GM23338 (cell line): ENCODE measurements at regions not wholly inside any gene's neighbourhood (a gene's known extent, or its start where the extent isn't known, plus 50 kb on each side); places are given as distances from the start of the nearest gene placed in this dataset.

Experiments used
- ATAC-seq: fragments of 200-7000 bp; cut with Tn5 transposase; 3 replicates; pipeline ENCODE4 v1.9.1; 2020
- DNase-seq: peaks from one replicate; pipeline ENCODE4 v3.0.0-alpha.2; 2015; ENCODE audit warnings: low spot score
- H2AFZ ChIP-seq: fragments of 200-600 bp; sonication (generic); 2 replicates; pipeline ENCODE4 v1.8.0; 2016; ENCODE audit warnings: antibody characterized with exemption, mild to moderate bottlenecking, moderate library complexity
- H3F3A ChIP-seq: fragments of 200-600 bp; sonication (generic); replicated peaks from 2 replicates; pipeline ENCODE4 v1.8.0; 2017; ENCODE audit warnings: antibody characterized with exemption, mixed run types, low read depth
- H3K27ac ChIP-seq: fragments of 200-600 bp; sonication (generic); 2 replicates; pipeline ENCODE4 v1.6.1; 2016; ENCODE audit warnings: low read depth
- H3K27me3 ChIP-seq: fragments of 200-600 bp; sonication (generic); 2 replicates; pipeline ENCODE4 v1.8.0; 2016; ENCODE audit warnings: mild to moderate bottlenecking, mixed run types, moderate library complexity; ENCODE audit not compliant: insufficient read depth
- H3K36me3 ChIP-seq: fragments of 200-600 bp; sonication (generic); 2 replicates; pipeline ENCODE4 v1.8.0; 2016; ENCODE audit warnings: mild to moderate bottlenecking; ENCODE audit not compliant: insufficient read depth
- H3K4me1 ChIP-seq: fragments of 200-600 bp; sonication (generic); 2 replicates; pipeline ENCODE4 v1.8.0; 2016; ENCODE audit warnings: mild to moderate bottlenecking, moderate library complexity; ENCODE audit not compliant: insufficient read depth
- H3K4me2 ChIP-seq: fragments of 200-600 bp; sonication (generic); 2 replicates; pipeline ENCODE4 v1.7.1; 2017; ENCODE audit warnings: mixed run types
- H3K4me3 ChIP-seq: fragments of 200-600 bp; sonication (generic); 2 replicates; pipeline ENCODE4 v1.6.1; 2016; ENCODE audit warnings: mixed run types
- H3K79me2 ChIP-seq: fragments of 200-600 bp; sonication (generic); replicated peaks from 2 replicates; pipeline ENCODE4 v1.8.0; 2017; ENCODE audit warnings: mild to moderate bottlenecking; ENCODE audit not compliant: insufficient read depth
- H3K9me2 ChIP-seq: fragments of 200-600 bp; sonication (generic); 2 replicates; pipeline ENCODE4 v1.8.0; 2017; ENCODE audit not compliant: insufficient read depth
- H4K20me1 ChIP-seq: fragments of 200-600 bp; sonication (generic); replicated peaks from 2 replicates; pipeline ENCODE4 v1.8.0; 2017; ENCODE audit warnings: mild to moderate bottlenecking; ENCODE audit not compliant: insufficient read depth
- H3K27ac Mint-ChIP-seq: 2 replicates; pipeline ENCODE4 v1.8.0; 2020; ENCODE audit warnings: inconsistent platforms, mild to moderate bottlenecking, moderate library complexity, mixed read lengths
- H3K27me3 Mint-ChIP-seq: 3 replicates; pipeline ENCODE4 v1.8.0; 2022; ENCODE audit warnings: low read depth, mild to moderate bottlenecking, moderate library complexity, mixed read lengths, inconsistent platforms; ENCODE audit not compliant: insufficient read depth, poor library complexity
- H3K36me3 Mint-ChIP-seq: 3 replicates; pipeline ENCODE4 v1.8.0; 2021; ENCODE audit warnings: low read depth, mild to moderate bottlenecking, inconsistent platforms, moderate library complexity, mixed read lengths
- H3K4me1 Mint-ChIP-seq: 3 replicates; pipeline ENCODE4 v1.8.0; 2020; ENCODE audit warnings: mild to moderate bottlenecking, inconsistent platforms, mixed read lengths
- H3K4me3 Mint-ChIP-seq: 3 replicates; pipeline ENCODE4 v1.8.0; 2021; ENCODE audit warnings: moderate library complexity, mild to moderate bottlenecking, inconsistent platforms, mixed read lengths
- H3K9me3 Mint-ChIP-seq: 3 replicates; pipeline ENCODE4 v1.8.0; 2020; ENCODE audit warnings: moderate library complexity, mild to moderate bottlenecking, inconsistent platforms, mixed read lengths
- CREB1 ChIP-seq: fragments of 250-450 bp; sonication (Bioruptor Pico); IDR thresholded peaks from 2 replicates; pipeline ENCODE4 v1.5.0; 2020; ENCODE audit warnings: low read depth, mild to moderate bottlenecking, moderate library complexity
- EZH2 ChIP-seq: fragments of 200-600 bp; sonication (generic); IDR thresholded peaks from one replicate; pipeline ENCODE4 v1.8.0; 2017; ENCODE audit warnings: antibody characterized with exemption, mild to moderate bottlenecking, low read depth; ENCODE audit not compliant: unreplicated experiment
- EZH2phosphoT487 ChIP-seq: fragments of 200-600 bp; sonication (generic); IDR thresholded peaks from one replicate; pipeline ENCODE4 v1.8.1; 2018; ENCODE audit warnings: antibody characterized with exemption; ENCODE audit not compliant: unreplicated experiment
- JUNB ChIP-seq: IDR thresholded peaks from one replicate; pipeline ENCODE4 v1.6.1; 2016; ENCODE audit warnings: antibody characterized with exemption; ENCODE audit not compliant: unreplicated experiment
- NANOG ChIP-seq: IDR thresholded peaks from 2 replicates; pipeline ENCODE4 v1.6.1; 2016; ENCODE audit warnings: antibody characterized with exemption, borderline replicate concordance
- POLR2AphosphoS5 ChIP-seq: IDR thresholded peaks from 2 replicates; pipeline ENCODE4 v1.6.1; 2016; ENCODE audit warnings: antibody characterized with exemption, low read depth
- STAT1 ChIP-seq: IDR thresholded peaks from one replicate; pipeline ENCODE4 v1.6.1; 2016; ENCODE audit warnings: antibody characterized with exemption; ENCODE audit not compliant: unreplicated experiment
- ZNF114 ChIP-seq: fragments of 250-450 bp; sonication (Bioruptor Pico); IDR thresholded peaks from 2 replicates; pipeline ENCODE4 v1.5.0; 2020; ENCODE audit warnings: mild to moderate bottlenecking, moderate library complexity
- ZNF331 ChIP-seq: fragments of 250-450 bp; sonication (Bioruptor Pico); IDR thresholded peaks from 2 replicates; pipeline ENCODE4 v1.5.0; 2020; ENCODE audit warnings: low read depth, mild to moderate bottlenecking, moderate library complexity
- TF ChIP-seq, protein P1 (sequence below): IDR thresholded peaks from 2 replicates; pipeline ENCODE4 v1.6.1; 2016; ENCODE audit warnings: antibody characterized with exemption
- TF ChIP-seq, protein P2 (sequence below): IDR thresholded peaks from one replicate; pipeline ENCODE4 v1.6.1; 2018; ENCODE audit warnings: antibody characterized with exemption; ENCODE audit not compliant: unreplicated experiment
- TF ChIP-seq, protein P3 (sequence below), 2 experiments: fragments of 200-600 bp in 1 of 2; sonication (generic) in 1 of 2; conservative IDR thresholded peaks; 2 replicates each; pipeline versions ENCODE4 v1.5.1 to v1.6.1; 2016 to 2017; ENCODE audit warnings: antibody characterized with exemption in 2 of 2, low read depth in 2 of 2, mild to moderate bottlenecking in 2 of 2, moderate library complexity in 1 of 2
- TF ChIP-seq, protein P4 (sequence below): fragments of 250-450 bp; sonication (Bioruptor Pico); IDR thresholded peaks from 2 replicates; pipeline ENCODE4 v1.5.0; 2020; ENCODE audit warnings: mild to moderate bottlenecking, moderate library complexity

DNA sequence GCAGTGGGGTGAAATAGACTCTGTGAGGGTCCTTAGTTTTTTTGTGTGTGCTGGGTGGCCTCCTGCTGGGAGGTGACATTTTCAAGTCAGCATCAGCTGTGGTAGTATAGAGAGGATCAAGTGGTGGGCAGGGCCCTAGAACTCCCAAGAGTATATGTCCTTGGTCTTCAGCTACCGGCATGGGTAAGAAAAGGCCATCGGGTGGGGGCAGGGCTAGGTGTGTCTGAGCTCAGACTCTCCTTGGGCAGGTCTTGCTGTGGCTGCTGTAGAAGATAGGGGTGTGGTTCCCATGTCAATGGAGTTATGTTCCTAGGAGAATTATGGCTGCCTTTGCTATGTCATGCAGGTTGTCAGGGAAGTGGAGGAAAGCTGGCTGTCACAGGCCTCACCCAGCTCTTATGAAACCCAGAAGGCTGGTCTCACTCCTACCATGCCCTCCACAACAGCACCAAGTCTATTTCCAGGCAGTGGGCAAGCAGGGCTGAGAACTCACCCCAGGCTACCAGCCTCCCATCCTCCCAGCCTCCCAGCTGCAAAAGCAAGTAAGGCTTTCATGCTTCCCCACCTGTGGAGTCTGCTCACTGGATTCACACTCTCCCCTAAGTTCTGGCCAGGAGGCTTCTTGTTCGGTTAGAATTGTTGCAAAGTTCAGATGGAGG lies 130.6 kb upstream of the SOX1 start (continued):
- no peak for TF ChIP-seq STAT1
- TF ChIP-seq, protein P1, sequence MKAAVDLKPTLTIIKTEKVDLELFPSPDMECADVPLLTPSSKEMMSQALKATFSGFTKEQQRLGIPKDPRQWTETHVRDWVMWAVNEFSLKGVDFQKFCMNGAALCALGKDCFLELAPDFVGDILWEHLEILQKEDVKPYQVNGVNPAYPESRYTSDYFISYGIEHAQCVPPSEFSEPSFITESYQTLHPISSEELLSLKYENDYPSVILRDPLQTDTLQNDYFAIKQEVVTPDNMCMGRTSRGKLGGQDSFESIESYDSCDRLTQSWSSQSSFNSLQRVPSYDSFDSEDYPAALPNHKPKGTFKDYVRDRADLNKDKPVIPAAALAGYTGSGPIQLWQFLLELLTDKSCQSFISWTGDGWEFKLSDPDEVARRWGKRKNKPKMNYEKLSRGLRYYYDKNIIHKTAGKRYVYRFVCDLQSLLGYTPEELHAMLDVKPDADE: no peak
- no peak for TF ChIP-seq JUNB
- no peak for TF ChIP-seq POLR2AphosphoS5
- TF ChIP-seq, protein P2, sequence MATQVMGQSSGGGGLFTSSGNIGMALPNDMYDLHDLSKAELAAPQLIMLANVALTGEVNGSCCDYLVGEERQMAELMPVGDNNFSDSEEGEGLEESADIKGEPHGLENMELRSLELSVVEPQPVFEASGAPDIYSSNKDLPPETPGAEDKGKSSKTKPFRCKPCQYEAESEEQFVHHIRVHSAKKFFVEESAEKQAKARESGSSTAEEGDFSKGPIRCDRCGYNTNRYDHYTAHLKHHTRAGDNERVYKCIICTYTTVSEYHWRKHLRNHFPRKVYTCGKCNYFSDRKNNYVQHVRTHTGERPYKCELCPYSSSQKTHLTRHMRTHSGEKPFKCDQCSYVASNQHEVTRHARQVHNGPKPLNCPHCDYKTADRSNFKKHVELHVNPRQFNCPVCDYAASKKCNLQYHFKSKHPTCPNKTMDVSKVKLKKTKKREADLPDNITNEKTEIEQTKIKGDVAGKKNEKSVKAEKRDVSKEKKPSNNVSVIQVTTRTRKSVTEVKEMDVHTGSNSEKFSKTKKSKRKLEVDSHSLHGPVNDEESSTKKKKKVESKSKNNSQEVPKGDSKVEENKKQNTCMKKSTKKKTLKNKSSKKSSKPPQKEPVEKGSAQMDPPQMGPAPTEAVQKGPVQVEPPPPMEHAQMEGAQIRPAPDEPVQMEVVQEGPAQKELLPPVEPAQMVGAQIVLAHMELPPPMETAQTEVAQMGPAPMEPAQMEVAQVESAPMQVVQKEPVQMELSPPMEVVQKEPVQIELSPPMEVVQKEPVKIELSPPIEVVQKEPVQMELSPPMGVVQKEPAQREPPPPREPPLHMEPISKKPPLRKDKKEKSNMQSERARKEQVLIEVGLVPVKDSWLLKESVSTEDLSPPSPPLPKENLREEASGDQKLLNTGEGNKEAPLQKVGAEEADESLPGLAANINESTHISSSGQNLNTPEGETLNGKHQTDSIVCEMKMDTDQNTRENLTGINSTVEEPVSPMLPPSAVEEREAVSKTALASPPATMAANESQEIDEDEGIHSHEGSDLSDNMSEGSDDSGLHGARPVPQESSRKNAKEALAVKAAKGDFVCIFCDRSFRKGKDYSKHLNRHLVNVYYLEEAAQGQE: no peak
- TF ChIP-seq, protein P3, sequence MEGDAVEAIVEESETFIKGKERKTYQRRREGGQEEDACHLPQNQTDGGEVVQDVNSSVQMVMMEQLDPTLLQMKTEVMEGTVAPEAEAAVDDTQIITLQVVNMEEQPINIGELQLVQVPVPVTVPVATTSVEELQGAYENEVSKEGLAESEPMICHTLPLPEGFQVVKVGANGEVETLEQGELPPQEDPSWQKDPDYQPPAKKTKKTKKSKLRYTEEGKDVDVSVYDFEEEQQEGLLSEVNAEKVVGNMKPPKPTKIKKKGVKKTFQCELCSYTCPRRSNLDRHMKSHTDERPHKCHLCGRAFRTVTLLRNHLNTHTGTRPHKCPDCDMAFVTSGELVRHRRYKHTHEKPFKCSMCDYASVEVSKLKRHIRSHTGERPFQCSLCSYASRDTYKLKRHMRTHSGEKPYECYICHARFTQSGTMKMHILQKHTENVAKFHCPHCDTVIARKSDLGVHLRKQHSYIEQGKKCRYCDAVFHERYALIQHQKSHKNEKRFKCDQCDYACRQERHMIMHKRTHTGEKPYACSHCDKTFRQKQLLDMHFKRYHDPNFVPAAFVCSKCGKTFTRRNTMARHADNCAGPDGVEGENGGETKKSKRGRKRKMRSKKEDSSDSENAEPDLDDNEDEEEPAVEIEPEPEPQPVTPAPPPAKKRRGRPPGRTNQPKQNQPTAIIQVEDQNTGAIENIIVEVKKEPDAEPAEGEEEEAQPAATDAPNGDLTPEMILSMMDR (conservative IDR thresholded peaks at IDR 0.05; ENCODE audit: low read depth in 2 of 2): no peak
- TF ChIP-seq EZH2phosphoT487: no peak
- TF ChIP-seq CREB1 (CRISPR knock-in tag): no peak
- no peak for TF ChIP-seq NANOG
- no peak for TF ChIP-seq ZNF331 (CRISPR knock-in tag)

DNA sequence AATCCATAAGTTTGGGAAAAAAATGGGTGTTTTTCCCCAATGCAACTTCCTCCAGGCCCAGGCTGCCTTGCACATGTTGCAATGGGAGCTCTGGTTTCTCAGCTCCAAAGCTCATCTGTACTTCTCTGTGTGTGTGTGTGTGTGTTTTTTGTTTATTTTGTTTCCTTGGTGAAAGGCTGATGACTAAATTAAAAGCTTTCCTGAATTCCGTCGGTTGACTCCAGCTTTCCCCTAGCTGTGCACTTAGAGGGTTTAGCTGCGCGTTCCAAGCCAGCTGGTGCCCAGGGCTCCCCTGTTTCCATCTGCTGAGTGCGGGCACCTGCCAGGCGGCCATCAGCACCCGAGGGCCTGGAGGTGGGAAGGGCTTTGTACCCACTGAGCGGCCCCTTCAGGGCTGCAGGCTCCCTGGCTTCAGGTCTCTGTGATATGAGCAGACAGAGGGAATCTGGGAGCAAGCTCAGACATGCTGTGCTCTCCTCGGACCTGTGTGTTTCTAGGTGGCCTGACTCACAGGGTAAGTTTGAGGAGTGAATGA lies 129.1 kb upstream of the SOX1 start:
- DNase-seq: no peak
- H3K27ac ChIP-seq: no peak overlapping the region
- Mint-ChIP-seq H3K27me3 (peaks cover 4% of the 10 kb centered on the region), H3K4me3 (no peak overlapping the region), H3K27ac (no peak overlapping the region), H3K4me1 (peaks cover 22% of the 10 kb centered on the region), H3K36me3 (no peaks in the 10 kb centered on the region), H3K9me3 (peaks cover 2% of the 10 kb centered on the region; the same call in 2 of the 3 replicates)
- peaks cover 3% of the 10 kb centered on the region; the same call in 1 of the 2 replicates for H3K4me1 ChIP-seq
- no peaks in the 10 kb centered on the region for H3K9me2 ChIP-seq
- no peaks in the 10 kb centered on the region for H3F3A ChIP-seq
- no peaks in the 10 kb centered on the region for H4K20me1 ChIP-seq
- no peaks in the 10 kb centered on the region for H3K27me3 ChIP-seq
- no peak overlapping the region; the same call in 1 of the 2 replicates for H2AFZ ChIP-seq
- H3K4me3 ChIP-seq: no peak overlapping the region
- H3K36me3 ChIP-seq: no peaks in the 10 kb centered on the region
- H3K79me2 ChIP-seq: no peaks in the 10 kb centered on the region
- no peak overlapping the region for H3K4me2 ChIP-seq
- no peak for ATAC-seq
- TF ChIP-seq NANOG (no peak), EZH2 (no peak), ZNF114 (CRISPR knock-in tag) (no peak), ZNF331 (CRISPR knock-in tag) (no peak)
- TF ChIP-seq, protein P4, sequence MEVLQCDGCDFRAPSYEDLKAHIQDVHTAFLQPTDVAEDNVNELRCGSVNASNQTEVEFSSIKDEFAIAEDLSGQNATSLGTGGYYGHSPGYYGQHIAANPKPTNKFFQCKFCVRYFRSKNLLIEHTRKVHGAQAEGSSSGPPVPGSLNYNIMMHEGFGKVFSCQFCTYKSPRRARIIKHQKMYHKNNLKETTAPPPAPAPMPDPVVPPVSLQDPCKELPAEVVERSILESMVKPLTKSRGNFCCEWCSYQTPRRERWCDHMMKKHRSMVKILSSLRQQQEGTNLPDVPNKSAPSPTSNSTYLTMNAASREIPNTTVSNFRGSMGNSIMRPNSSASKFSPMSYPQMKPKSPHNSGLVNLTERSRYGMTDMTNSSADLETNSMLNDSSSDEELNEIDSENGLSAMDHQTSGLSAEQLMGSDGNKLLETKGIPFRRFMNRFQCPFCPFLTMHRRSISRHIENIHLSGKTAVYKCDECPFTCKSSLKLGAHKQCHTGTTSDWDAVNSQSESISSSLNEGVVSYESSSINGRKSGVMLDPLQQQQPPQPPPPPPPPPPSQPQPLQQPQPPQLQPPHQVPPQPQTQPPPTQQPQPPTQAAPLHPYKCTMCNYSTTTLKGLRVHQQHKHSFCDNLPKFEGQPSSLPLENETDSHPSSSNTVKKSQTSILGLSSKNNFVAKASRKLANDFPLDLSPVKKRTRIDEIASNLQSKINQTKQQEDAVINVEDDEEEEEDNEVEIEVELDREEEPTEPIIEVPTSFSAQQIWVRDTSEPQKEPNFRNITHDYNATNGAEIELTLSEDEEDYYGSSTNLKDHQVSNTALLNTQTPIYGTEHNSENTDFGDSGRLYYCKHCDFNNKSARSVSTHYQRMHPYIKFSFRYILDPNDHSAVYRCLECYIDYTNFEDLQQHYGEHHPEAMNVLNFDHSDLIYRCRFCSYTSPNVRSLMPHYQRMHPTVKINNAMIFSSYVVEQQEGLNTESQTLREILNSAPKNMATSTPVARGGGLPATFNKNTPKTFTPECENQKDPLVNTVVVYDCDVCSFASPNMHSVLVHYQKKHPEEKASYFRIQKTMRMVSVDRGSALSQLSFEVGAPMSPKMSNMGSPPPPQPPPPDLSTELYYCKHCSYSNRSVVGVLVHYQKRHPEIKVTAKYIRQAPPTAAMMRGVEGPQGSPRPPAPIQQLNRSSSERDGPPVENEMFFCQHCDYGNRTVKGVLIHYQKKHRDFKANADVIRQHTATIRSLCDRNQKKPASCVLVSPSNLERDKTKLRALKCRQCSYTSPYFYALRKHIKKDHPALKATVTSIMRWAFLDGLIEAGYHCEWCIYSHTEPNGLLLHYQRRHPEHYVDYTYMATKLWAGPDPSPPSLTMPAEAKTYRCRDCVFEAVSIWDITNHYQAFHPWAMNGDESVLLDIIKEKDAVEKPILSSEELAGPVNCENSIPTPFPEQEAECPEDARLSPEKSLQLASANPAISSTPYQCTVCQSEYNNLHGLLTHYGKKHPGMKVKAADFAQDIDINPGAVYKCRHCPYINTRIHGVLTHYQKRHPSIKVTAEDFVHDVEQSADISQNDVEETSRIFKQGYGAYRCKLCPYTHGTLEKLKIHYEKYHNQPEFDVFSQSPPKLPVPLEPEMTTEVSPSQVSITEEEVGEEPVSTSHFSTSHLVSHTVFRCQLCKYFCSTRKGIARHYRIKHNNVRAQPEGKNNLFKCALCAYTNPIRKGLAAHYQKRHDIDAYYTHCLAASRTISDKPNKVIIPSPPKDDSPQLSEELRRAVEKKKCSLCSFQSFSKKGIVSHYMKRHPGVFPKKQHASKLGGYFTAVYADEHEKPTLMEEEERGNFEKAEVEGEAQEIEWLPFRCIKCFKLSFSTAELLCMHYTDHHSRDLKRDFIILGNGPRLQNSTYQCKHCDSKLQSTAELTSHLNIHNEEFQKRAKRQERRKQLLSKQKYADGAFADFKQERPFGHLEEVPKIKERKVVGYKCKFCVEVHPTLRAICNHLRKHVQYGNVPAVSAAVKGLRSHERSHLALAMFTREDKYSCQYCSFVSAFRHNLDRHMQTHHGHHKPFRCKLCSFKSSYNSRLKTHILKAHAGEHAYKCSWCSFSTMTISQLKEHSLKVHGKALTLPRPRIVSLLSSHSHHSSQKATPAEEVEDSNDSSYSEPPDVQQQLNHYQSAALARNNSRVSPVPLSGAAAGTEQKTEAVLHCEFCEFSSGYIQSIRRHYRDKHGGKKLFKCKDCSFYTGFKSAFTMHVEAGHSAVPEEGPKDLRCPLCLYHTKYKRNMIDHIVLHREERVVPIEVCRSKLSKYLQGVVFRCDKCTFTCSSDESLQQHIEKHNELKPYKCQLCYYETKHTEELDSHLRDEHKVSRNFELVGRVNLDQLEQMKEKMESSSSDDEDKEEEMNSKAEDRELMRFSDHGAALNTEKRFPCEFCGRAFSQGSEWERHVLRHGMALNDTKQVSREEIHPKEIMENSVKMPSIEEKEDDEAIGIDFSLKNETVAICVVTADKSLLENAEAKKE: no peak
